Adrenal gland (tissue), 5 donors: ENCODE measurements at regions not wholly inside any gene's neighbourhood (a gene's known extent, or its start where the extent isn't known, plus 50 kb on each side); places are given as distances from the start of the nearest gene placed in this dataset.

Experiments used
- POLR2A ChIP-seq, 2 donors: fragments of 450-650 bp; IDR thresholded peaks; one replicate each; pipeline ENCODE4 v1.6.1; 2017; ENCODE audit warnings: antibody characterized with exemption in 2 of 2, mild to moderate bottlenecking in 2 of 2, moderate library complexity in 1 of 2
- TF ChIP-seq, protein P1 (sequence below), 6 experiments: fragments of 450-650 bp in 4 of 6; fragments of 200-600 bp in 2 of 6; sonication (generic) in 1 of 6; IDR thresholded peaks; 1 replicate in 5 of 6; 2 replicates in 1 of 6; pipeline versions ENCODE4 v1.5.1 to v1.8.0; 2016 to 2021; ENCODE audit warnings: antibody characterized with exemption in 6 of 6, mild to moderate bottlenecking in 2 of 6, moderate library complexity in 1 of 6
- donor health status: DM: no; HTN: no; CAD: no.

GRCh38 chr10:36692759-36693158 lies 432.6 kb upstream of the ANKRD30A start:
- TF ChIP-seq, protein P1, sequence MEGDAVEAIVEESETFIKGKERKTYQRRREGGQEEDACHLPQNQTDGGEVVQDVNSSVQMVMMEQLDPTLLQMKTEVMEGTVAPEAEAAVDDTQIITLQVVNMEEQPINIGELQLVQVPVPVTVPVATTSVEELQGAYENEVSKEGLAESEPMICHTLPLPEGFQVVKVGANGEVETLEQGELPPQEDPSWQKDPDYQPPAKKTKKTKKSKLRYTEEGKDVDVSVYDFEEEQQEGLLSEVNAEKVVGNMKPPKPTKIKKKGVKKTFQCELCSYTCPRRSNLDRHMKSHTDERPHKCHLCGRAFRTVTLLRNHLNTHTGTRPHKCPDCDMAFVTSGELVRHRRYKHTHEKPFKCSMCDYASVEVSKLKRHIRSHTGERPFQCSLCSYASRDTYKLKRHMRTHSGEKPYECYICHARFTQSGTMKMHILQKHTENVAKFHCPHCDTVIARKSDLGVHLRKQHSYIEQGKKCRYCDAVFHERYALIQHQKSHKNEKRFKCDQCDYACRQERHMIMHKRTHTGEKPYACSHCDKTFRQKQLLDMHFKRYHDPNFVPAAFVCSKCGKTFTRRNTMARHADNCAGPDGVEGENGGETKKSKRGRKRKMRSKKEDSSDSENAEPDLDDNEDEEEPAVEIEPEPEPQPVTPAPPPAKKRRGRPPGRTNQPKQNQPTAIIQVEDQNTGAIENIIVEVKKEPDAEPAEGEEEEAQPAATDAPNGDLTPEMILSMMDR (IDR thresholded peaks at IDR 0.05): no peak
- TF ChIP-seq POLR2A (IDR thresholded peaks at IDR 0.05): no peak
